Fibroblast of villous mesenchyme (primary cell): ENCODE measurements at regions not wholly inside any gene's neighbourhood (a gene's known extent, or its start where the extent isn't known, plus 50 kb on each side); places are given as distances from the start of the nearest gene placed in this dataset.
A peak's percentile ranks its signal among the peaks of the same experiment; 100 is the strongest.
"Not testable (repeated sequence)": the region's sequence is repeated elsewhere in the genome, so short reads cannot be mapped to it uniquely, and the experiment has no call there.

Experiments
- DNase-seq: peaks from one replicate; pipeline ENCODE4 v3.0.0-alpha.2; 2010; ENCODE audit warnings: low read depth
- H3K4me3 ChIP-seq: 2 replicates; pipeline ENCODE4 v1.5.1; 2011; ENCODE audit warnings: low read depth, mild to moderate bottlenecking, low read length
- TF ChIP-seq, protein P1 (sequence below): IDR thresholded peaks from 2 replicates; pipeline ENCODE4 v1.5.1; 2012; ENCODE audit warnings: low read depth, mild to moderate bottlenecking, low read length; ENCODE audit not compliant: insufficient read depth

DNA sequence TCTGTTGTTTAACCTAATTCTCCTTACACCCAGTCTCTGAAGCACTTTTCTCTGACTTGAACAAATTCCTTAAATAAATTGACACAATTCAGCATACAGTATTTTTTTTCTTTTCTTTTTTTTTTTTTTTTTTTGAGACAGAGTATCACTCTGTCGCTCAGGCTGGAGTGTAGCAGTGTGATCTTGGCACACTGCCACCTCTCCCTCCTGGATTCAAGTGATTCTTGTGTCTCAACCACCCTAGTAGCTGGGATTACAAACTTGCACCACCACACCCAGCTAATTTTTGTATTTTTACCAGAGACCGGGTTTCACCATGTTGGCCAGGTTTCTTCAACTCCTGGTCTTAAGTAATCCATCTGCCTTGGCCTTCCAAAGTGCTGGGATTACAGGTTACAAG is 1498.1 kb upstream of the PCDH10 start:
- no peak overlapping the region for H3K4me3 ChIP-seq
- no peak for DNase-seq
- TF ChIP-seq, protein P1, sequence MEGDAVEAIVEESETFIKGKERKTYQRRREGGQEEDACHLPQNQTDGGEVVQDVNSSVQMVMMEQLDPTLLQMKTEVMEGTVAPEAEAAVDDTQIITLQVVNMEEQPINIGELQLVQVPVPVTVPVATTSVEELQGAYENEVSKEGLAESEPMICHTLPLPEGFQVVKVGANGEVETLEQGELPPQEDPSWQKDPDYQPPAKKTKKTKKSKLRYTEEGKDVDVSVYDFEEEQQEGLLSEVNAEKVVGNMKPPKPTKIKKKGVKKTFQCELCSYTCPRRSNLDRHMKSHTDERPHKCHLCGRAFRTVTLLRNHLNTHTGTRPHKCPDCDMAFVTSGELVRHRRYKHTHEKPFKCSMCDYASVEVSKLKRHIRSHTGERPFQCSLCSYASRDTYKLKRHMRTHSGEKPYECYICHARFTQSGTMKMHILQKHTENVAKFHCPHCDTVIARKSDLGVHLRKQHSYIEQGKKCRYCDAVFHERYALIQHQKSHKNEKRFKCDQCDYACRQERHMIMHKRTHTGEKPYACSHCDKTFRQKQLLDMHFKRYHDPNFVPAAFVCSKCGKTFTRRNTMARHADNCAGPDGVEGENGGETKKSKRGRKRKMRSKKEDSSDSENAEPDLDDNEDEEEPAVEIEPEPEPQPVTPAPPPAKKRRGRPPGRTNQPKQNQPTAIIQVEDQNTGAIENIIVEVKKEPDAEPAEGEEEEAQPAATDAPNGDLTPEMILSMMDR, result no peak

DNA sequence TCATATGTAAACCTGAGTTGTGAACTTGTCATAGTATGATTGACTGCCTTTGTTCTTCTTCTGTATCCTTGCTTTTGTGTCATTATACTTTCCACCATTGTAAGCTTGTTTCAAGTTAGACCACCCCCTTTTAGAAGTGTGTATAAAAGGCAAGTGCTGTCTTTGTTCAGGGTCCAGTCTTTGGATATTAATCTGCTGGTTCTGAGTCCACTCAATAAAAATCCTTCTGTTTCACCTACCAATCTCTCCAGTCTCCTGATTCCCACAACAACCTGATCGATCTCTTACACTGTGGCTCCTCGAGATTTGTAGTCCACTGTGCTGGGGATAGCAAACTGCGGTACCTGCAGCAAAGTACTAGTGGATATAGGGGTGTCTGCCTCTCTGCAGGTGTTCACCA is 1465.8 kb upstream of the PCDH10 start:
- DNase-seq, H3K4me3 ChIP-seq: not testable (repeated sequence)

DNA sequence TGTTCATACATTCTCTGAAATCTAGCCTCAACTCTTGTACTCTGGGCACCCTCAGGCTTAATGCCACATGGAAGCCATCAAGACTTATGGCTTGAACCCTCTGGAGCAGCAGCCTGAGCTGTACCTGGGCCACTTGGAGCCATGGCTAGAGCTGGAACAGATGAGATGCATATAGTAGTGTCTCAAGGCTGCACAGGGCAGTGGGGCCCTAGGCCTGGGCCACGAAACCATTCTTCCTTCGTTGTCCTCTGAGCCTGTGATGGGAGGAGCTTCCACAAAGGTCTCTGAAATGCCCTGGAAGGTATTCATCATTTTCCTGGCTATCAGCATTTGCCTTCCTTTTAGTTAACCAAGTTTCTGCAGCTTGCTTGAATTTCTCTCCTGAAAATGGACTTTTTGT is 1427.2 kb upstream of the PCDH10 start:
- TF ChIP-seq, protein P1, result no peak
- DNase-seq, result no peak
- no peak overlapping the region for H3K4me3 ChIP-seq

DNA sequence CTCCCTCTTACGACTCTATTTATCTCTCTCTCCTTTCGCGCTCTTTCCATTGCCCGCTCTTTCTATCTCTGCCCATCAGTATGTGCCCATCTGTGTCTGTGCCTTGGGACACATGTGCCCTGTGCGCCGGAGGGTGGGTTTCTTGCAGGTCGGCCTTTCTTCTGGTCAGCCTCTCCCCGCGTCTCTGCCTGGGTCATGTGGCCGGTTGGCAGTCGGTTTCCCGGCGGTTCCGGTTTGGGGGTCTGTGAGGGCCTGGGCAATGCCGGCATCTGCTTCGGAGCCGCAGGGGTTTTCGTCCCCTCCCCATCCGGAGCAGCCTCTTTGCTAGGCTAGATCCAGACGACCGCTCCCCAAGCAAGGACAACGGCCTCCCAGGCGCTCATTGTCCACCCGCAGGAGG is 1426.0 kb upstream of the PCDH10 start:
- not testable (repeated sequence) for H3K4me3 ChIP-seq, DNase-seq

DNA sequence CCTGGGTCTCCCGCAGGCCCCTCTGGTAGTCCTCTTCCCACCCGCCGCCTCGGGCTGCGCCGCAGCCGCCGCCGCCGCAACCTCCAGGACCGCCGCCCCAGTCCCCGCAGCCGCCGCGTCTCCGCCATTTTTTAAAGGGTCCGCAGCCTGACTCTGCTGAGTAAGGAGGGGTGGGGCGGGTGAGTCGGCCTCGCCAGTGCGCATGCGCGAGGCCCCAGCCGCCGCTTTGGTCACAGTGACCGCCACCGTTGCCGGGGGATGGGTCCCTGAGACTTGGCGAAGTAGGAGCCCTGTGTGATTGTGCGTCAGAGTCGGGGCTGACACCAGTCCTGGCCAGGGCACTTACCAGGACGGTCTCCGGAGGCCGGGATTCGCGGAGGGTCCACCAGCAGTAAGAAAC is 1424.2 kb upstream of the PCDH10 start:
- peak; percentile 62 for DNase-seq
- peak overlapping the region; percentile 62 for H3K4me3 ChIP-seq

DNA sequence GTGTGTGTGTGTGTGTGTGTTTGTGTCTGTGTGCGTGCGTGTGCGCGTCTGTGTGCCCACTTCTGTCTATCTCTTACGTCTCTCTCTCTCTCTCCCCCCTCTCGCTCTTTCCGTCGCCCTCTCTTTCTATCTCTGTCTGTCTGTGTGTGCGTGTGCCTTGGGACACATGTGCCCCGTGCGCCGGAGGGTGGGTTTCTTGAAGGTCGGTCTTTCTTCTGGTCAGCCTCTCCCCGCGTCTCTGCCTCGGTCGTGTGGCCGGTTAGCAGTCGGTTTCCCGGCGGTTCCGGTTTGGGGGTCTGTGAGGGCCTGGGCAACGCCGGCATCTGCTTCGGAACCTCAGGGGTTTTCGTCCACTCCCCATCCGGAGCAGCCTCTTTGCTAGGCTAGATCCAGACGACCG is 1423.6 kb upstream of the PCDH10 start:
- H3K4me3 ChIP-seq, result peak overlapping the region; percentile 62
- not testable (repeated sequence) for DNase-seq

DNA sequence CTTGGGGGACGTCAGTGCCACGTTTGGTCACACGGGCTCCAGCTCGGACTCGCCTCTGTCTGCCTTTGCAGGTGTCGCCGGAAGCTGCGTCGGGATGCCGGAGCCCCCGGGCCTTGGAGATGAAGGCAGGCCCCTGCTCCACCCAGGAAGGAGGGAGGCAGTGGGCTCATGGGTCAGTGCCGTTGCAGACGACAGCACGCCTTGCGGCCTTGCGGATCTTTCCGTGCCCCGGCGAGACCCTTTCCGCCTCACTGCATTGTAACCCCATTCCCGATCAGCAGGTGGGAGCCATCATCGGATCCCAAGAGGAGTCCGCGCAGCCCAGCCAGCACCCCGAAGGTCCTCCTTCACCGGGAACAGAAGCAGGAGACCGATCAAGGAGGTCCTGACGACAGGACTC is 1422.2 kb upstream of the PCDH10 start:
- H3K4me3 ChIP-seq, DNase-seq: not testable (repeated sequence)

DNA sequence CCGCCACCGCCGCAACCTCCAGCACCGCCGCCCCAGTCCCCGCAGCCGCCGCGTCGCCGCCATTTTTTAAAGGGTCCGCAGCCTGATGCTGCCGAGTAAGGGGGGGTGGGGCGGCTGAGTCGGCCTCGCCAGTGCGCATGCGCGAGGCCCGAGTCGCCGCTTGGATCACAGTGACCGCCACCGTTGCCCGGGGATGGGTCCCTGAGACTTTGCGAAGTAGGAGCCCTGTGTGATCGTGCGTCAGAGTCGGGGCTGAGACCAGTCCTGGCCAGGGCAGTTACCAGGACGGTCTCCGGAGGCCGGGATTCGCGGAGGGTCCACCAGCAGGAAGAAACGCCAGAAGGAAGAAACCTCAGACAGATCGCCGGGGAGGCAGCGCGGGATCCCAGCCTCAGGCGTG is 1421.7 kb upstream of the PCDH10 start:
- H3K4me3 ChIP-seq, DNase-seq: not testable (repeated sequence)

DNA sequence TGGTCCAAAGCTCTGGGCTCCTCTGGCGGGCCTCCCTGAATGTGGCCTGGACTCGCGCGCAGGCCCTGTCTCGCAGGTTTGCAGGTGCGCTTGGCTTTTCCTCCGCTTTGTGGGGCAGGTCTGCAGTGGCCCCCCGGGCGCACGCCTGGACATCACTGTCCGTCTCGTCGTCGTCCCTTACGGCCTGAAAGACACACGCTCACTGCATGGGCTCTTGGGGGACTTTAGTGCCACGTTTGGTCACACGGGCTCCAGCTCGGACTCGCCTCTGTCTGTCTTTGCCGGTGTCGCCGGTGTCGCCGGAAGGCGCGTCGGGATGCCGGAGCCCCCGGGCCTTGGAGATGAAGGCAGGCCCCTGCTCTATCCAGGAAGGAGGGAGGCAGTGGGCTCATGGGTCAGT is 1419.9 kb upstream of the PCDH10 start:
- not testable (repeated sequence) for DNase-seq, H3K4me3 ChIP-seq

DNA sequence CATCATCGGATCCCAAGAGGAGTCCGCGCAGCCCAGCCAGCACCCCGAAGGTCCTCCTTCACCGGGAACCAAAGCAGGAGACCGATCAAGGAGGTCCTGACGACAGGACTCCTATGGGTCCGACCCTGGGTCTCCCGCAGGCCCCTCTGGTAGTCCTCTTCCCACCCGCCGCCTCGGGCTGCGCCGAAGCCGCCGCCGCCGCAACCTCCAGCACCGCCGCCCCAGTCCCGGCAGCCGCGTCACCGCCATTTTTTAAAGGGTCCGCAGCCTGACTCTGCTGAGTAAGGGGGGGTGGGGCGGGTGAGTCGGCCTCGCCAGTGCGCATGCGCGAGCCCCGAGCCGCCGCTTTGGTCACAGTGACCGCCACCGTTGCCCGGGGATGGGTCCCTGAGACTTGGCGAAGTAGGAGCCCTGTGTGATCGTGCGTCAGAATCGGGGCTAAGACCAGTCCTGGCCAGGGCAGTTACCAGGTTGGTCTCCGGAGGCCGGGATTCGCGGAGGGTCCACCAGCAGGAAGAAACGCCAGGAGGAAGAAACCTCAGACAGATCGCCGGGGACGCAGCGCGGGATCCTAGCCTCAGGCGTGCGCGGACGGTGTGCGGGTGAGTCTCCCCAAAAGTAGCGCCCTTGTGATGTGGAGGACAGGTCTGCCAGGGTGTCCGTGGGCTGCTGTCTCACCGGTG is 1419.2 kb upstream of the PCDH10 start:
- peak overlapping the region; percentile 40 for H3K4me3 ChIP-seq
- peak; percentile 12 for DNase-seq

DNA sequence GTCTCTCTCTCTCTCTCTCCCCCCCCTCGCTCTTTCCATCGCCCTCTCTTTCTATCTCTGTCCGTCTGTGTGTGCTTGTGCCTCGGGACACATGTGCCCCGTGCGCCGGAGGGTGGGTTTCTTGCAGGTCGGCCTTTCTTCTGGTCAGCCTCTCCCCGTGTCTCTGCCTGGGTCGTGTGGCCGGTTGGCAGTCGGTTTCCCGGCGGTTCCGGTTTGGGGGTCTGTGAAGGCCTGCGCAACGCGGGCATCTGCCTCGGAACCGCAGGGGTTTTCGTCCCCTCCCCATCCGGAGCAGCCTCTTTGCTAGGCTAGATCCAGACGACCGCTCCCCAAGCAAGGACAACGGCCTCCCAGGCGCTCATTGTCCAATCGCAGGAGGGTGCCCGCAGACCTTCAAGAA is 1418.5 kb upstream of the PCDH10 start:
- not testable (repeated sequence) for H3K4me3 ChIP-seq, DNase-seq

DNA sequence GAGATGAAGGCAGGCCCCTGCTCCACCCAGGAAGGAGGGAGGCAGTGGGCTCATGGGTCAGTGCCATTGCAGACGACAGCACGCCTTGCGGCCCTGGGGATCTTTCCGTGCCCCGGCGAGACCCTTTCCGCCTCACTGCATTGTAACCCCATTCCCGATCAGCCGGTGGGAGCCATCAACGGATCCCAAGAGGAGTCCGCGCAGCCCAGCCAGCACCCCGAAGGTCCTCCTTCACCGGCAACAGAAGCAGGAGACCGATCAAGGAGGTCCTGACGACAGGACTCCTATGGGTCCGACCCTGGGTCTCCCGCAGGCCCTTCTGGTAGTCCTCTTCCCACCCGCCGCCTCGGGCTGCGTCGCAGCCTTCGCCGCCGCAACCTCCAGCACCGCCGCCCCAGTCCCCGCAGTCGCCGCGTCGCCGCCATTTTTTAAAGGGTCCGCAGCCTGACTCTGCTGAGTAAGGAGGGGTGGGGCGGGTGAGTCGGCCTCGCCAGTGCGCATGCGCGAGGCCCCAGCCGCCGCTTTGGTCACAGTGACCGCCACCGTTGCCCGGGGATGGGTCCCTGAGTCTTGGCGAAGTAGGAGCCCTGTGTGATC is 1417.0 kb upstream of the PCDH10 start:
- not testable (repeated sequence) for DNase-seq, H3K4me3 ChIP-seq

DNA sequence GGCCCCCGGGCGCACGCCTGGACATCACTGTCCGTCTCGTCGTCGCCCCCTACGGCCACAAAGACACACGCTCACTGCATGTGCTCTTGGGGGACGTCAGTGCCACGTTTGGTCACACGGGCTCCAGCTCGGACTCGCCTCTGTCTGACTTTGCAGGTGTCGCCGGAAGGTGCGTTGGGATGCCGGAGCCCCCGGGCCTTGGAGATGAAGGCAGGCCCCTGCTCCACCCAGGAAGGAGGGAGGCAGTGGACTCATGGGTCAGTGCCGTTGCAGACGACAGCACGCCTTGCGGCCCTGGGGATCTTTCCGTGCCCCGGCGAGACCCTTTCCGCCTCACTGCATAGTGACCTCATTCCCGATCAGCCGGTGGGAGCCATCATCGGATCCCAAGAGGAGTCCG is 1414.8 kb upstream of the PCDH10 start:
- not testable (repeated sequence) for H3K4me3 ChIP-seq, DNase-seq

DNA sequence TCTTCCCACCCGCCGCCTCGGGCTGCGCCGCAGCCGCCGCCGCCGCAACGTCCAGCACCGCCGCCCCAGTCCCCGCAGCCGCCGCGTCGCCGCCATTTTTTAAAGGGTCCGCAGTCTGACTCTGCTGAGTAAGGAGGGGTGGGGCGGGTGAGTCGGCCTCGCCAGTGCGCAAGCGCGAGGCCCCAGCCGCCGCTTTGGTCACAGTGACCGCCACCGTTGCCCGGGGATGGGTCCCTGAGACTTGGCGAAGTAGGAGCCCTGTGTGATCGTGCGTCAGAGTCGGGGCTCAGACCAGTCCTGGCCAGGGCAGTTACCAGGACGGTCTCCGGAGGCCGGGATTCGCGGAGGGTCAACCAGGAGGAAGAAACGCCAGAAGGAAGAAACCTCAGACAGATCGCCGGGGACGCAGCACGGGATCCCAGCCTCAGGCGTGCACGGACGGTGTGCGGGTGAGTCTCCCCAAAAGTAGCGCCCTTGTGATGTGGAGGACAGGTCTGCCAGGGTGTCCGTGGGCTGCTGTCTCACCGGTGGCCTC is 1414.2 kb upstream of the PCDH10 start:
- DNase-seq, H3K4me3 ChIP-seq: not testable (repeated sequence)

DNA sequence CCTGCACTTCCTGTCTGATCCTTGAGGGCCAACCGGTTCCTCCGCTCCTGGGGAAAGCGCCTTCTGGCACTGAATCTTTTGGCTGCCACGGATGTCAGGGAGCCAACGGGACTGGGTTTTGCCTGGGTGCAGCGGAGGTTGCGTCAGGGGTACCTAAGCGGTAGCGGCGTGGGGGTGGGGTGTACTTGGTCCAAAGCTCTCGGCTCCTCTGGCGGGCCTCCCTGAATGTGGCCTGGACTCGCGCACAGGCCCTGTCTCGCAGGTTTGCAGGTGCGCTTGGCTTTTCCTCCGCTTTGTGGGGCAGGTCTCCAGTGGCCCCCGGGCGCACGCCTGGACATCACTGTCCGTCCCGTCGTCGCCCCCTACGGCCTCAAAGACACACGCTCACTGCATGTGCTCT is 1410.1 kb upstream of the PCDH10 start:
- not testable (repeated sequence) for H3K4me3 ChIP-seq, DNase-seq

DNA sequence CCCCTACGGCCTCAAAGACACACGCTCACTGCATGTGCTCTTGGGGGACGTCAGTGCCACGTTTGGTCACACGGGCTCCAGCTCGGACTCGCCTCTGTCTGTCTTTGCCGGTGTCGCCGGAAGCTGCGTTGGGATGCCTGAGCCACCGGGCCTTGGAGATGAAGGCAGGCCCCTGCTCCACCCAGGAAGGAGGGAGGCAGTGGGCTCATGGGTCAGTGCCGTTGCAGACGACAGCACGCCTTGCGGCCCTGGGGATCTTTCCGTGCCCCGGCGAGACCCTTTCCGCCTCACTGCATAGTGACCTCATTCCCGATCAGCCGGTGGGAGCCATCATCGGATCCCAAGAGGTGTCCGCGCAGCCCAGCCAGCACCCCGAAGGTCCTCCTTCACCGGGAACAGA is 1407.3 kb upstream of the PCDH10 start:
- not testable (repeated sequence) for DNase-seq, H3K4me3 ChIP-seq

DNA sequence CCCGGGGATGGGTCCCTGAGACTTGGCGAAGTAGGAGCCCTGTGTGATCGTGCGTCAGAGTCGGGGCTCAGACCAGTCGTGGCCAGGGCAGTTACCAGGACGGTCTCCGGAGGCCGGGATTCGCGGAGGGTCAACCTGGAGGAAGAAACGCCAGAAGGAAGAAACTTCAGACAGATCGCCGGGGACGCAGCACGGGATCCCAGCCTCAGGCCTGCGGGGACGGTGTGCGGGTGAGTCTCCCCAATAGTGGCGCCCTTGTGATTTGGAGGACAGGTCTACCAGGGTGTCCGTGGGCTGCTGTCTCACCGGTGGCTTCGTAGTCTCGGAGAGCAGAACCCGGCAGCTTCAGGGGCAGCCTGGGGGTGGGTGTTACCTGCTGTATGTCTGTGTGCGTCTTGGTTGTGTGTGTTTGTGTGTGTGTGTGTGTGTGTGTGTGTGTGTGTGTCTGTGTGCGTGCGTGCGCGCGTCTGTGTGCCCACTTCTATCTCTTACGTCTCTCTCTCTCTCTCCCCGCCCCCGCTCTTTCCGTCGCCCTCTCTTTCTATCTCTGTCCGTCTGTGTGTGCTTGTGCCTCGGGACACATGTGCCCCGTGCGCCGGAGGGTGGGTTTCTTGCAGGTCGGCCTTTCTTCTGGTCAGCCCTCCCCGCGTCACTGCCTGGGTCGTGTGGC is 1406.4 kb upstream of the PCDH10 start:
- H3K4me3 ChIP-seq, DNase-seq: not testable (repeated sequence)
